C4-2B (cell line): ENCODE measurements at regions not wholly inside any gene's neighbourhood (a gene's known extent, or its start where the extent isn't known, plus 50 kb on each side); places are given as distances from the start of the nearest gene placed in this dataset.

Experiments
- H3K27ac ChIP-seq: fragments of 450-650 bp; 2 replicates; pipeline ENCODE4 v1.5.1; 2017
- CTCF ChIP-seq: fragments of 450-650 bp; conservative IDR thresholded peaks from 2 replicates; pipeline ENCODE4 v1.5.1; 2017; ENCODE audit warnings: mild to moderate bottlenecking
- ZFX ChIP-seq: fragments of 450-650 bp; IDR thresholded peaks from 2 replicates; pipeline ENCODE4 v1.6.1; 2017

GRCh38 chr6:146865756-146866379 lies 267.1 kb downstream of the ADGB start:
- TF ChIP-seq CTCF (no peak), ZFX (no peak)
- H3K27ac ChIP-seq: no peak overlapping the region

GRCh38 chr6:146866731-146867414 lies 268.1 kb downstream of the ADGB start:
- H3K27ac ChIP-seq: no peak overlapping the region
- no peak for TF ChIP-seq ZFX
- TF ChIP-seq CTCF: no peak

GRCh38 chr6:146868671-146869209 lies 270.0 kb downstream of the ADGB start:
- no peak overlapping the region for H3K27ac ChIP-seq
- no peak for TF ChIP-seq ZFX
- TF ChIP-seq CTCF: no peak

- no peak overlapping the region for H3K27ac ChIP-seq
- TF ChIP-seq ZFX (no peak), CTCF (no peak)
These were observed 272.0 kb downstream of the ADGB start for GRCh38 chr6:146870760-146871159.

- TF ChIP-seq ZFX: no peak
- TF ChIP-seq CTCF: no peak
- H3K27ac ChIP-seq: no peak overlapping the region
These were observed 273.0 kb downstream of the ADGB start for GRCh38 chr6:146871611-146872425.

GRCh38 chr6:146872426-146872785 lies 273.6 kb downstream of the ADGB start:
- no peak overlapping the region for H3K27ac ChIP-seq
- TF ChIP-seq ZFX (no peak), CTCF (no peak)
